RWPE2 (cell line): ENCODE measurements at regions not wholly inside any gene's neighbourhood (a gene's known extent, or its start where the extent isn't known, plus 50 kb on each side); places are given as distances from the start of the nearest gene placed in this dataset.

Experiments
- ATAC-seq: fragments of 200-7000 bp; cut with Tn5 transposase; 3 replicates; pipeline ENCODE4 v1.9.1; 2021; ENCODE audit warnings: low read depth
- DNase-seq: peaks from one replicate; pipeline ENCODE4 v3.0.0-alpha.2; 2020; ENCODE audit warnings: low spot score
- H3K27ac ChIP-seq: fragments of 450-650 bp; 2 replicates; pipeline ENCODE4 v1.5.1; 2017; ENCODE audit warnings: mild to moderate bottlenecking; ENCODE audit not compliant: poor library complexity, severe bottlenecking
- H3K27me3 ChIP-seq: fragments of 250-450 bp; sonication (Bioruptor Pico); 2 replicates; pipeline ENCODE4 v1.5.1; 2021; ENCODE audit warnings: mild to moderate bottlenecking, moderate library complexity; ENCODE audit not compliant: insufficient read depth, poor library complexity, severe bottlenecking
- H3K36me3 ChIP-seq: fragments of 250-450 bp; sonication (Bioruptor Pico); 2 replicates; pipeline ENCODE4 v1.5.1; 2020; ENCODE audit warnings: low read depth, mild to moderate bottlenecking, moderate library complexity
- H3K4me1 ChIP-seq: fragments of 250-450 bp; sonication (Bioruptor Pico); 2 replicates; pipeline ENCODE4 v1.5.1; 2021; ENCODE audit warnings: mild to moderate bottlenecking, moderate library complexity; ENCODE audit not compliant: insufficient read depth, poor library complexity, severe bottlenecking
- H3K4me3 ChIP-seq: fragments of 250-450 bp; sonication (Bioruptor Pico); 2 replicates; pipeline ENCODE4 v1.5.1; 2021; ENCODE audit warnings: mild to moderate bottlenecking, moderate library complexity; ENCODE audit not compliant: severe bottlenecking
- H3K9me3 ChIP-seq: fragments of 250-450 bp; sonication (Bioruptor Pico); 2 replicates; pipeline ENCODE4 v1.5.1; 2021; ENCODE audit warnings: mild to moderate bottlenecking, moderate library complexity; ENCODE audit not compliant: severe bottlenecking
- CTCF ChIP-seq: fragments of 450-650 bp; IDR thresholded peaks from one replicate; pipeline ENCODE4 v1.5.1; 2017; ENCODE audit warnings: mild to moderate bottlenecking, moderate library complexity; ENCODE audit not compliant: poor library complexity, severe bottlenecking

GRCh38 chr12:97222391-97222790 is 240.2 kb upstream of the RMST start:
- no peaks in the 10 kb centered on the region for H3K27me3 ChIP-seq
- ATAC-seq, result no peak
- no peak for TF ChIP-seq CTCF

GRCh38 chr12:97223419-97223818 is 239.2 kb upstream of the RMST start:
- no peak for DNase-seq

More at GRCh38 chr12:97222391-97222790, 240.2 kb upstream of the RMST start:
- no peak overlapping the region for H3K4me3 ChIP-seq
- H3K9me3 ChIP-seq, result no peaks in the 10 kb centered on the region
- H3K4me1 ChIP-seq, result no peaks in the 10 kb centered on the region
- DNase-seq, result no peak
- no peak overlapping the region for H3K27ac ChIP-seq
- H3K36me3 ChIP-seq, result no peaks in the 10 kb centered on the region

GRCh38 chr12:97229004-97229403 is 233.6 kb upstream of the RMST start:
- no peaks in the 10 kb centered on the region for H3K27me3 ChIP-seq
- no peaks in the 10 kb centered on the region for H3K9me3 ChIP-seq
- DNase-seq, result no peak
- ATAC-seq, result no peak
- H3K27ac ChIP-seq, result no peak overlapping the region
- no peak for TF ChIP-seq CTCF
- H3K4me3 ChIP-seq, result no peak overlapping the region
- H3K4me1 ChIP-seq, result no peaks in the 10 kb centered on the region
- no peaks in the 10 kb centered on the region for H3K36me3 ChIP-seq

More at GRCh38 chr12:97223419-97223818, 239.2 kb upstream of the RMST start:
- TF ChIP-seq CTCF, result no peak
- H3K36me3 ChIP-seq, result no peaks in the 10 kb centered on the region
- no peaks in the 10 kb centered on the region for H3K27me3 ChIP-seq
- H3K4me1 ChIP-seq, result no peaks in the 10 kb centered on the region
- H3K27ac ChIP-seq, result no peak overlapping the region
- no peak for ATAC-seq
- H3K4me3 ChIP-seq, result no peak overlapping the region
- no peaks in the 10 kb centered on the region for H3K9me3 ChIP-seq

GRCh38 chr12:97235102-97235501 is 227.5 kb upstream of the RMST start:
- Histone ChIP-seq H3K27me3 (no peaks in the 10 kb centered on the region), H3K4me1 (no peaks in the 10 kb centered on the region), H3K9me3 (no peaks in the 10 kb centered on the region), H3K36me3 (no peaks in the 10 kb centered on the region), H3K27ac (no peak overlapping the region), H3K4me3 (no peak overlapping the region)
- ATAC-seq (no peak), DNase-seq (no peak)
- TF ChIP-seq CTCF, result no peak

- TF ChIP-seq CTCF, result no peak
- DNase-seq, result no peak
- H3K27ac ChIP-seq, result no peak overlapping the region
- H3K36me3 ChIP-seq, result no peaks in the 10 kb centered on the region
- H3K9me3 ChIP-seq, result no peaks in the 10 kb centered on the region
- H3K27me3 ChIP-seq, result no peaks in the 10 kb centered on the region
- no peaks in the 10 kb centered on the region for H3K4me1 ChIP-seq
- H3K4me3 ChIP-seq, result no peak overlapping the region
- no peak for ATAC-seq
Measured at GRCh38 chr12:97246368-97246767, 216.2 kb upstream of the RMST start.
